Fibroblast of skin of right quadriceps (primary cell): ENCODE measurements at regions not wholly inside any gene's neighbourhood (a gene's known extent, or its start where the extent isn't known, plus 50 kb on each side); places are given as distances from the start of the nearest gene placed in this dataset.

Experiments used
- DNase-seq: peaks from one replicate; pipeline ENCODE4 v3.0.0-alpha.2; 2013

DNA sequence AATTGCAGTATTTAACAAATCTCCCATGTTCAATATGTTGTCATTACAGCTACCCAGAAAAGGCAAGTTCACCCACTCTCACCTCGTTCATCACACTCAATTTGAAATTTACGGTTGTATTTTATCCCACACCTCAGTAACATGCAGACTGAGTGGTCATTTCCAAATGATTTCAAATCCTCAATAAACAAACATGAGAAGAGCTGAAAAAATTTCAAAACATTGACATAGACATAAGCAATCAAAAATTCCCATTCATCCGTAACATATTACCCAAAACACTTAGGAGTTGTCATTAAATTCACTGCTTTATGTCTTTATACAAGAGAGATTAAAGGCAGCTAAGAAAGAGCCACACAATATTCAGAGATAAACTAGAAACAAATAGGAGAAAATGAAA lies 61.7 kb upstream of the NEBL start:
- no peak for DNase-seq

GRCh38 chr10:20958225-20958624 lies 61.1 kb upstream of the NEBL start:
- DNase-seq: no peak

DNA sequence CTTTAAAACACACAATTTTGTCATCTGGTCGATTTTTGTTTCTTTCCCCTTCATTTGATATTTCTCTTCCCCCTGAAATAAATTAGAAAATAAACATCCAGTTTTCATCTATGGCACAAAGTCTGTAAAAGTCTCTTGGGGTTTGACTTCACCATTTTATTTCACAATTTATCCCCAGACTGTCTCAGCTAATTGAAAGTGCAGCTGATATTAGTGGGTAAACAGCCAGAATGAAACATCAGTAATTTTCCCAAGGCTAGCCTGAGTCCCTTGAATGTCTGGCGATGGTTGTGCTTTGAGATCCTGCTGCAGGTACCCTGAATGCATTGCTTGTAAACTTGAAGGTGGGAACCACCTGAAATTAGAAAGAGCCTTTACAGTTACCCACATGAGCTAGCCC lies 60.6 kb upstream of the NEBL start:
- DNase-seq: no peak

GRCh38 chr10:20956843-20957242 lies 59.7 kb upstream of the NEBL start:
- peak; percentile 6 for DNase-seq

DNA sequence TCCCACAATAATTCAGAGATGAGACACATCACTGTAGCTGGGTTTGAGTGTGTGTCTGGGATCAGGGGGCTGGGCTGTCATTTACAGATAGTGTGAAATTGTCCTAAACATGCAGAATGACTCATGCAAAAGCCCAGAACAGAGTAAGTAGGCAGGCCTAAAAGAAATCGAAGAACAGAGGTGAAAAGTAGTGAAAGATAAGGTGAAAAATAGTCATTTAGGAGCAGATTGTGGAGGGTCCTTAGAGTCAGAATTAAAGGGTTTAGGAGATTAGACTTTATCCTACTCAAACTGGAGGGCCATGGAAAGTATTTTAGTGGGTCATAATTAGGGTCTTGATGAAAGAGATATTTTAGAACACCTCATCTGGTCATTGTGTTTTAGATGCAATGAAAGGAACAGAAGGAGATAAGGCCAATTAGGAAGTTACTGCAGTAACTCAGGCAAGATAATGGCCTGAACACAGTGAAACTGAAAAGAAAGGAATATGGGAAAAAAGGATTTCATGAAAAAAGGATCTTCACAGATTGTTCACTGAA lies 58.3 kb upstream of the NEBL start:
- DNase-seq: peak; percentile 4

GRCh38 chr10:20954519-20954918 lies 57.4 kb upstream of the NEBL start:
- DNase-seq: no peak

DNA sequence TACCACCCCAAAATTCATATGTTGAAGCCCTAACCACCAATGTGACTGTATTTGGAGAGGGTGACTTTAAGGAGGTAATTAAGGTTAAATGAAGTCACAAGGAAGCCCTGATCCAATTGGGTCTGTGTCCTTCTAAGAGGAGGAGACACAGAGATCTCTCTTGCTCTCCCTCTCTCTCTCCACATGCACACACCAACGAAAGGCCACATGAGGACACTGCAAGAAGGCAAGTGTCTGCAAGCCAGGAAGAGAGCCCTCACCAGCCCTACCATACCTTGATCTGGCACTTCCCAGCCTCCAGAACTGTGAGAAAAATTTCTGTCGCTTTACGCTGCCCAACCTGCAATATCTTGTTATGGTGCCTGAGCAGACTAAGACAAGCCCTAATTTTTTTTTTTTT lies 56.0 kb upstream of the NEBL start:
- no peak for DNase-seq

DNA sequence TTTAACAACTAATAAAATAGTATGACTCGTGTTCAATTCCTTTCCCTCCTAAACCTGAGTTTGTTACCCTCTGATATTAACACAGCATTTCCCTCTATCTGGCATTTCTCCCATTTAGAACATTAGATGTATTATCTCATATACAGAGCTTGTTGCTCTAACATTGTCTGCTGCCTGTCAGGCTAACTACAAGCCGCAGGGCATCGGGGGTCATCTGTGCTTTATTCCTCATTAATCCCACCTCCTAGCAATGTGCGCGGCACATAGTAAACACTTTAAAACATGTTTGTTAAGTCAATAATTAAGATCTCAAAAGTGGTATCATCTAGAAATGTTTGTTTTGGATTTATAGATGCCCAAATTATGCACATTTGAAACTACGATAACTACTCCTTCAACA lies 52.9 kb upstream of the NEBL start:
- DNase-seq: no peak

- no peak for DNase-seq
Observed at GRCh38 chr10:20948686-20949327, 51.7 kb upstream of the NEBL start.
